ENCODE measurements at regions not wholly inside any gene's neighbourhood (a gene's known extent, or its start where the extent isn't known, plus 50 kb on each side); places are given as distances from the start of the nearest gene placed in this dataset.

GRCh38 chr10:60666221-60666620 lies 112.1 kb upstream of the CDK1 start:
- Mint-ChIP-seq H3K36me3 (ENCODE audit: low read depth) (no peaks in the 10 kb centered on the region), H3K27me3 (ENCODE audit: low read depth, poor library complexity) (no peaks in the 10 kb centered on the region), H3K9me3 (no peaks in the 10 kb centered on the region), H3K4me3 (no peak overlapping the region), H3K4me1 (peaks cover 16% of the 10 kb centered on the region), H3K27ac (no peak overlapping the region)
- no peak for TF ChIP-seq CTCF (IDR thresholded peaks at IDR 0.05)
- DNase-seq = no peak

GRCh38 chr10:60664859-60665258 lies 113.4 kb upstream of the CDK1 start:
- H3K4me1 Mint-ChIP-seq = peaks cover 16% of the 10 kb centered on the region
- TF ChIP-seq CTCF (IDR thresholded peaks at IDR 0.05) = no peak
- no peaks in the 10 kb centered on the region for H3K36me3 Mint-ChIP-seq (ENCODE audit: low read depth)
- no peak for DNase-seq
- H3K27ac Mint-ChIP-seq = no peak overlapping the region
- H3K9me3 Mint-ChIP-seq = no peaks in the 10 kb centered on the region
- no peaks in the 10 kb centered on the region for H3K27me3 Mint-ChIP-seq (ENCODE audit: low read depth, poor library complexity)
- H3K4me3 Mint-ChIP-seq = no peak overlapping the region

- Mint-ChIP-seq H3K36me3 (ENCODE audit: low read depth) (no peaks in the 10 kb centered on the region), H3K4me1 (peaks cover 12% of the 10 kb centered on the region), H3K9me3 (peaks cover 4% of the 10 kb centered on the region), H3K4me3 (no peak overlapping the region), H3K27me3 (ENCODE audit: low read depth, poor library complexity) (no peaks in the 10 kb centered on the region), H3K27ac (no peak overlapping the region)
- DNase-seq = no peak
- TF ChIP-seq CTCF (IDR thresholded peaks at IDR 0.05) = no peak
These were observed 114.4 kb upstream of the CDK1 start for GRCh38 chr10:60663850-60664249.

GRCh38 chr10:60662917-60663614 lies 115.2 kb upstream of the CDK1 start:
- no peak overlapping the region for H3K27ac Mint-ChIP-seq
- peaks cover 12% of the 10 kb centered on the region for H3K4me1 Mint-ChIP-seq
- no peaks in the 10 kb centered on the region for H3K36me3 Mint-ChIP-seq (ENCODE audit: low read depth)
- H3K27me3 Mint-ChIP-seq (ENCODE audit: low read depth, poor library complexity) = no peaks in the 10 kb centered on the region
- H3K4me3 Mint-ChIP-seq = no peak overlapping the region
- no peak for DNase-seq
- H3K9me3 Mint-ChIP-seq = peaks cover 11% of the 10 kb centered on the region
- TF ChIP-seq CTCF (IDR thresholded peaks at IDR 0.05) = no peak

- H3K4me3 Mint-ChIP-seq = no peak overlapping the region
- DNase-seq = no peak
- no peak for TF ChIP-seq CTCF (IDR thresholded peaks at IDR 0.05)
- H3K4me1 Mint-ChIP-seq = peaks cover 12% of the 10 kb centered on the region
- no peaks in the 10 kb centered on the region for H3K36me3 Mint-ChIP-seq (ENCODE audit: low read depth)
- no peaks in the 10 kb centered on the region for H3K27me3 Mint-ChIP-seq (ENCODE audit: low read depth, poor library complexity)
- no peak overlapping the region for H3K27ac Mint-ChIP-seq
- peaks cover 13% of the 10 kb centered on the region for H3K9me3 Mint-ChIP-seq
These were observed 116.6 kb upstream of the CDK1 start for GRCh38 chr10:60661637-60662036.

- Mint-ChIP-seq H3K27ac (no peak overlapping the region), H3K27me3 (ENCODE audit: low read depth, poor library complexity) (no peaks in the 10 kb centered on the region)
- no peak for DNase-seq
These were observed 117.7 kb upstream of the CDK1 start for GRCh38 chr10:60660625-60661024.

More at GRCh38 chr10:60660625-60661024, 117.7 kb upstream of the CDK1 start:
- TF ChIP-seq CTCF (IDR thresholded peaks at IDR 0.05) = no peak
- no peak overlapping the region for H3K4me3 Mint-ChIP-seq
- peaks cover 12% of the 10 kb centered on the region for H3K4me1 Mint-ChIP-seq
- H3K9me3 Mint-ChIP-seq = peaks cover 13% of the 10 kb centered on the region
- H3K36me3 Mint-ChIP-seq (ENCODE audit: low read depth) = no peaks in the 10 kb centered on the region

Measured in nephron progenitor cell (in vitro differentiated cells).